NCI-H345 treated with DMSO at 0.1 percent for 48 hours (cell line): ENCODE measurements at regions not wholly inside any gene's neighbourhood (a gene's known extent, or its start where the extent isn't known, plus 50 kb on each side); places are given as distances from the start of the nearest gene placed in this dataset.

Experiments
- DNase-seq: peaks from one replicate; lab custom pipeline; 2025; ENCODE audit not compliant: unreplicated experiment; lab: John Stamatoyannopoulos, UW

DNA sequence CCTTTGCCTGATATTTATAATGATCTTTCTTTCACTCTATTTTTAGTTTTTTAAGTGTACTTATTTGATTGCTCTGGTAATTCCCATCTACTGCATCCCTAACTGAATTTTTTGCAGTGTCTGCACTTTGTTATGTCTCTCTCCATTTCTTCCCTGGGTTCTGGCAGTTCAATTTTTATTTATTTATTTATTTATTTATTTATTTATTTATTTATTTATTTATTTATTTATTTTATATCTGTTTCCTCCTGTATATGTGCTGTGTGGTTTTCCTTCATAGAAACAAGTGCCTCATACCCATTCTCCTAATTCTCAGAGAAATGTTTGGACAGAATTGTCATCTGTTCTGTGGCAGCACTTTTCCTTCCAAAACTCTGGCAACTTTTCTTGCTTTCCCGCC is 2370.8 kb upstream of the WWC1 start:
- no peak for DNase-seq

DNA sequence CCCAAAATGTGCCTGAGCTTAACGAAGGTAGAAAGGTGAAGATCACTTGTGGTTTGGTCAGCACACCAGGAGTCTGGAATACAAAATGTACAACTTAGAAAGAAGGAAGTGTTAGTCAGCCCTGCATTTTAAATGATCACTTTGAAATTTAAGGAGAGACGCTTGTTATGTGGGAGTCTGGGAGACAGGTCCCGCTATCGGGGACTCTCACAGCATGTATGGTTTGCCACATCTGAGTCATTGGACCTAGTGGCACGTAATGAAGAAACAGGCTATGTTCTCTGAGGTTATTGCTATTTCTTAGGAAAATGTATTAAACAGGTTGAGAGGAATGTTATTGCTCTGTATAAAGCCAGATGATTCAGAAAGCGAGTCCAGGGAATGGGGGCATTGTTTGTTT is 2362.5 kb upstream of the WWC1 start:
- no peak for DNase-seq

DNA sequence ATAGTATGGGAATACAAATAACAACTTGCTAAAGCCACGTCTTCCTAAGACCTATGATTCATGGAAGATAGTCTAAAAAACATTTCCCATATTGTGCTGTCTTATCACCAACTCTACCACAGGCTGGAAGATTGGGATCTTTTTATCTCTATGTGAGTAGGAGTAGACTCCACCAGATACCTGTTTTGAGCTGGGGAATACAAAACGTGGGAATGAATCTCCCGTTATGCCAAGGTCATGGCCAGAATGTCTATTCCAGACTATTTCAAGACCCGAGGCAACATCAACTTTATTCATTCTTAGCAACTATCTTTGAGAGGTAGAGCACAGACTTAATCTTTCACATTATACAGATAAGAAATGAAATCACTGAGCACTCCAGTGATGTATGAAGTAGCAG is 2350.9 kb upstream of the WWC1 start:
- no peak for DNase-seq

DNA sequence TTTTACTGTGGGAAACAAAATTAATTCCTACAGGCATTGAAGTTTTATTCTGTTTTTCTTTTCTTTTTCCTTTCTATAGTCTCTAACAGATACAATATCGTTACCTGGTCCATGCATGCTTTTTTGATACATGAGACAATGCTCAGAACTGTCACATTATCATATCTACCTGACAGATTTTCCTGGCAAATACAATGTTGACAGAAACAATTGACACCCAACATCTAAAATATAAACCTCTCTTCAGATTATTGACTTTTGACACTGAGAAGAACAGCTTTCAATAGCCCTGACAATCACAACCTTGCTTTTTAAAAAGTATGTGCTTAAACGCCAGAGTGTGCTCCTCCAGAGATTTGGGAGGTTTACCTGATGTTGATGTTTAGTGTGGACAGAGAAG is 2334.6 kb upstream of the WWC1 start:
- DNase-seq, result no peak

DNA sequence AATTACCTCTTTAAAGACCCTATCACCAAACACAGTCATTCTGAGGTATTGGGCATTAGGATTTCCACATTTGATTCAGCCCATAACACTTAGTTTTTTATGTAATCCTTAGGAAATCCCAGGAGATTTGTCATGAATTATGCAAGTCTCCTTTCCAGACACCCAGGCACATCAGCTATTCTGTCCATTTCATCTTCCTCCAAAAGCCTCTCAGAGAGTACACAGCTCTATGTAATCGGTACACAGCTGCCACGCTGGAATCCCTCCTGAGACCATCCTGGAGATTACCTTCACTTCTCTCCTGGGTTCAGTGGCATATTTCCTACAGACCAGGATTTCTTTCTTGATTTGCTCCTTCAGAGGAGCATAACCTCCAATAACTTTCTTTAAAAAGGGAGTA is 2309.8 kb upstream of the WWC1 start:
- DNase-seq, result no peak

DNA sequence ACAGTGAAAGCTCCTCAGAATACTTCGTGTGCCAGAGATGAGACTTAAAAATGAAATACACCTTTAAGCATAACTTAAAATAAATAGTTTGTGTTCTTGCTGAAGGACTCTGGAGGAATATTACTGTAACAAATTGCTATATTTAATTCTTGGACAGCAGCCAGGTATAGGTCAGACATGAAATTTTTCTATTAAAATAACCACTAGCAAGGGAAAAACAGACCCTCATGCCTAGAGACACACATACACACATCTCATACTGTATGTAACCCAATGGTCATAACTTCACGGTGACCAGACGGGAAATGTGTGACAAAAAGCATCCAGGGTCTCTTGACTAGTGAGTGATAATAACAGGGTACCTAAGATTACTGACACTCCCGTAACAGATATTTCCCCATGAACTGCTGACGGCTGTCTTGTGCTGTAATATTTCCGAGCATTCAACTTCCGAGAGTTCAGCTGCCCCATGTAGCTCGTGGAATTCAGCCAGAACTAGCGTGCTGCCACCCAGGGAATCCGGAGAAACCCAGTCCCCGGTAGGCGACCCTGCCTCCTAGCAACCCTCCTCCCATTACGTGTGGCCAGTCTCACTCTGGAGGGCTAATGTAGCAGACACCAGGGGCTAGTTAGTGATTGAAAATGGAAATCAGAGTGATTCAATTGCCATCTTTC is 2295.1 kb upstream of the WWC1 start:
- no peak for DNase-seq

DNA sequence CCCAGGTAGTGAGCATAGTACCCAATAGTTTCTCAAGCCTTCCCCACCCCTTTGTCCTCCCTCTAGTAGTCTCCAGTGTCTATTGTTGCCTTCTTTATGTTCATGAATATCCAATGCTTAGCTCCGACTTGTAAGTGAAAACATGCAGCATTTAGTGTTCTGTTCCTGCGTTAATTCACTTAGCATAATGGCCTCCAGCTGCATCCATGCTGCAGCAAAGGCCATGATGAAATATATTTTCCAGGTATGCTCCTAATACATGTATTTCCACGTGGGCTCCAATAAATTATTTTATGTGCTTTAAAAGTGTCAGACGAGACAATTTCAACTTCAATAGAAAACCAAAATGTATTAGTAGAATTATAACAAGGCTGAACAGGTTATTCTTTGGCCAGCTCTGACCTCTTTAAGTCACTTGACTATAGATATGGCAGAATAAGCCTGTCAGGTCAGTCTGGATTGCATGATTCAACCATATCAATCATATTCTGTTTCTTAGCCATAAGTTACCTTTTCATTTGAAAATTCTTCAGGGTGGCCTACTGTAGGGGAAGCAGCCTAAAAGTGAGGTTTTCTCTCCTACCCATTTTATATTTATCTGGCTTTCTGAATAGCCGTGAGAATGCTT is 2291.6 kb upstream of the WWC1 start:
- DNase-seq, result no peak

DNA sequence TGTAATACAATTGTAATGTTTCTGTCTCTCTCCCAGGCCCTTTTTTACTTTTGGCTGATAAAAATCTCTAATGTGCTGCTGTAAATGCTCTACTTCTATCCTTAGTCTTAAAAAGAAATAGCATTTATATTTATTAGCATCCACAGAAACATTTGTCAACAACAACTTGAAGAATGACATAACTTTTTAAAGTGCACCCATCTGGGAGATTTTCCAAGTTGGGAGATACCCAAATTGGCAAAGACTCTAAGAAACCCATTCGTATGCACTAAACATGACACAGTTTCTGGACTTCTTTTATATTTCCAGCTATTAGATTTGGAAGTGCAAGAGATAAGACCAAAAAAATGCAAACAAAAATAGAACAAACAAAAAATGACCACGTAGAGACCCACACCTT is 2287.4 kb upstream of the WWC1 start:
- DNase-seq, result no peak

DNA sequence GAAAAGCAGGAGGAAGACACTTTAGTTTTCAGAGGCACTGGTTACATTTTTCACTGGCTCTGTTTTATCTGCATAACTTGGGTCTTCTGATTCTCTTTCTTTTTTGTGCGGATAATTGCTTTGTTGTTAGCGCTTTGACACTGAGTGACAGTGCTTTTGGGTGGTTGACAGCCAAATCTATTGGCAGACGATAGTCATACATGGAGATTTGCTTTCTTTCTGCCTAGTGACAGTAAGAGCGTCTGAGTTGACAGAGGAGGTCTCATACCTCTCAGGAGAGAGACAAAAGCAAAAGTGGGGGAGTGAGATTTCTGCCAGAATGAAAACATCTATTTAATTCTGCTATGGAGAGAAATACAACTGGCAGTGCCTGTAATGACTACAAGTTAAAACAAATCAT is 2278.0 kb upstream of the WWC1 start:
- no peak for DNase-seq

DNA sequence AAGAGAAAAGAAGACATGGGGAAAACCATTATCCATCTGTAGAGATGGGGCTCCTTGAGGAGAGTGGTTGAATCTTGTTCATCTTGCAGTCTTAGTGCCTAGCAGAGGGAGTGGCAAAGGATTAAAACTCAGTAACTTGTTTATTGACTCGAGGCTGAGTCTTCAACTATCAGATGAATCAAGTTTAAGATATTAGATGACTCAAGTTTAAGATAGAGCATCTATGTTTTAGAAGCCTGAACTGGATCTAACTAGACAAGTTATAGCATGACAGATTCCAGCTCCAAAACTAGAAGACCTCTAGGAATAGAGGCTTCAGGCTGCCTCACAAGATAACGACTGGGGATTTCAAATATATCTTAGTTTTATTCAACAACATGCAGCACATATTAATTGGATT is 2277.2 kb upstream of the WWC1 start:
- no peak for DNase-seq

DNA sequence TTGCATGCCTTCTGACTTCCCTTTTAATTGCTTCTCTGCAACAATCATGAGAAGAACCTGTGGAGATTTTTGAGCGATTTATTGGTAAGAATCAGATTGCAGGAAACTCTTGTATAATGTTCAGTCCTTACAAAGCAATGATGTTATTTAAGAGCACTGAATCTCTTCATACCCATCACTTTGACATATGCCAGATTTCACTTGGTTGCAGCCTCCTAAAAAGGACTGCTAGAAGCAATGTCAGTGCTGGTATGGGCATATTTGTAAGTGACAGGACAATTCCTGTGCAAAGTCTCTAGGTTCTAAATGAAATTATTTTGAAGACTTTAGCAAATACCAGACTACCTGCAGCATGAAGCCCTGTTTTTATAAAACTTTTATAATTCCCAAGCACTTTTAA is 2272.7 kb upstream of the WWC1 start:
- DNase-seq, result no peak

DNA sequence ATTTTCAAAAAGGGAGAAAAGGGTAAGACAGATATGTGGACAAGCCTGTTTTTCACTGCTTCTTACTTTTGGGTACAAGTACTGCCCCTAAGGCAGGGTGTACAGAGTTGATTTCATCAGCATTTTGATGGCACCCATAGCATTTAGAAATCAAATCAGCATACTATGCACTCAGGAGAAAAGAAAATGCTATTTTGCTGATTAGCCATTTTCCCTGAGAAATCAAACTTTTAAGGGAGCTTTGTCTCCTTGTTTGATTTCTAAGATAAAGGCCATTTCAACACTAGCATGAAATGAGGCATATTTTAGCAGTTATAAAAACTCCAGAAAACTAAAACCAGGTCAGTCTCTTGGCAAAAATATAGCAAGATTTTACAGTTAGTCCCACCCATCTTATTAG is 2269.4 kb upstream of the WWC1 start:
- DNase-seq, result no peak

DNA sequence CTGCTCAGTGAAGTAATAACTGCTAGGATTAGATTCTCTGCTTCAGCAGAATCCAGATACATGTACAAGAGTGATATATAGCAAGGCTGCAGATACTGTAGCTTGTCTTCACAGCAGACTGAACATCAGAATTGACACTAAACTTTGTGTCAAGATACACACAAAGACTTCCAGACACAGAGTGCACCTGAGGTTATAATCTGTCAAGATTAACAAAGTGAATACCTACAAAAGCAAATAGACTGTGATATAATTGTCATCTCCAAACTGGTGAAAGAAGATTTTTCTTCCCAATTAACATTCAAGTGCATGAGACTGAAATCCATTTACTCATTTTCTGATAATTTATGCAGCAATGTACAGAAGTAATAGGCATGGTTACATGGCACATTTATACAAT is 2266.5 kb upstream of the WWC1 start:
- DNase-seq, result no peak

DNA sequence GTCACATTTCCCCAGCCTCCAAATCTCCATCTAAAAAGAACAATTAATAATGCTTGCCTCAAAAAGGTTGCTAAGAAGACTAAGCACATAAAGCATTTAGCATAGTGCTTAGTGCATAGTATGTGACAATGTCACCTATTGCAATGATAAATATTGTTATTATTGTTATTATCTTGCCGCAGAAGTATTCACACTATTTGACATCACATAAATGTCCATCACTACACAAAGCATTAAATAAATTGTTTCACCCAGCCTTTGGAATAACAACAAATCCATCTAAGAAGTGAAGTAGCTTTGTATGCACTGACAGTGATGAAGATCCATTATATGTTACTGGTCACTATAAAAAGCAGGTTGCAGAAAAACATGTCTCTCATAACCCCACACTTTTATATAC is 2263.9 kb upstream of the WWC1 start:
- no peak for DNase-seq

DNA sequence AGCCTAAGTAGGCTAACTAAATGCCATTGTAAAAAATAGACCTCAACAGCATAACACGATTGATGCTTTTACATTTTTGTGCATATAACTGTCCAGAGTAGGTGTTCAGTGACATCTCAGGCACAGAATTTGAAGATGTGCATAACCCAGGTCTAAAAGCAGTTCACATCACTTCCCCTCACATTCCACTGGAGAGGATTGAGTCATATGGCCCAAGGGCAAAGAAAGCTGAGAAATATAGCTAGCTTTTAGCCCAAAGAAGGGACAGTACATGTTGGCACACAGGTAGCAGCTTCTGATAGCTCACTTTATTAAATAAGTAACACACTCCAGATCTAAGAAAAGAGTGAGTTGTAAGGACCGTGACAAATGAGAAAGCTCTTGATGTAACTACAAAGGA is 2259.5 kb upstream of the WWC1 start:
- no peak for DNase-seq

DNA sequence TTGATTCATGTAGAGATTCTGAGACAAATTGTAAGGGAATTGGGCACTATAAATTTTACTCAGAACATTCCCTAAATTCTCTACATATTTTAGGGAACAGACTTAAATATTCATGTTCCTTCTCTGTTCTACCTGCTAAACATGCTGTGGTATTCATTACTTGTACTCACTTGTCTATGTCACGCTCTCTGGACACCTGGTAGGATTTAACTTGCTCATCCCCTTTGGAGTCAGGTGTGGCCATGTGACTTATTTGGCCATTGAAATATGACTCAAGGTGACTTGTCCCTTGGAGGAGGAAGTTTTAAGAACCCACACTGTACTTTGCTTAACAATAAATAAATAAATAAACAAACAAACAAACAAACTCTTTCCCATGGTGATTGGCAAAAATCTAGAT is 2258.8 kb upstream of the WWC1 start:
- no peak for DNase-seq

DNA sequence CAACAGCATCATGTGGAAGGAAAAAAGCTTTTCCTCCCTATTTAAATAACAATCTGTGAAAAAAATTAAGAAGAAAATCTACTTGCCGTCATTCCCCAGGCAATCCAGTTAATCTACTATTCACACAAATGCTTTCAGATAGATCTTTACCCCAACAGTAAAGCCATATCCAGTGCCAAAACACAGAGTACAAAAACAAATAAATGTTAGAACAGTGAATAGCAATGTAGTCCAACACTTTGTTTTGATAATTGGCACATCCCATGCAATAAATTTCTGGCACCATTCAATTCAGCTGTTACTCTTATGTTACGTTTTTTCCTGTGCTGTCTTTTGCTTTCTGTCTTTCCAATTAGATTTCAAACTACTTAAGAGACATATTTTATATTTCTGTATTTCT is 2245.5 kb upstream of the WWC1 start:
- DNase-seq, result no peak

DNA sequence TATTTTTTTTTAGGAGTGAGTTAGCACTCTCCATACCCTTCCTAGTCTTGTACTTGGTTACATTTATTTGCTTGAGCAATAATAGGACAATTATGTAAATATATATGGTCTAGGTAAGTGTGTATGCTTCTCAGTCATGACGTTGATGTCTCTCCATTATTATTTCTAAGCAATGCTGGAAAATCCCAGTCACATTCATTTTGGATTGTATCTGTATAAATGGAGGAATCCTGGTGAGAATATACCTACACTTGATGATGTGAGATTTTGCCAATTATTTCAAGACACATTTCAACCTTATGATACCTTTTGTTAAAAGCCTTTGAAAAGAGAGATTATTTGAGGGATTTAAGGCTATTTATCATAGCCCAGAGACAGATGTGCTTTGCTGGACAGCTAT is 2244.5 kb upstream of the WWC1 start:
- DNase-seq, result no peak

DNA sequence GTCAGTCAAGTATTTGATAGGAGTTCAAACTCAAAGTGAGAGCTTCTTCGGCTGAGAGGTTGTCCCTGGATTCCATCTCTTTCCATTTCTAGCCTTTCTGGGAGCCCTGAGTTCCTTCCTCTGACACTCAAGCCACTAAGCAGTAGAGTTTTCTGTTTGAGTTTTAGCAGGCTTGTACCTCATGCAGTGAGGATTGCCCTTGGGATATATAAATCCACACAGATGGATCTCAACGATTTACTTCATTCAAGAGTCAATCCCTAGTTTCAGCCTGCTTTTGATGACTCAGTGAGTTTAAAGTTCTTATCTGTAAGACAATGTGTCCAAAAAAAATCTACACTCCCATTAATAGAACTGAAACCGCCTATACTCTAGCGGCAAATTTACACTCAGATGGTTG is 2240.9 kb upstream of the WWC1 start:
- no peak for DNase-seq

DNA sequence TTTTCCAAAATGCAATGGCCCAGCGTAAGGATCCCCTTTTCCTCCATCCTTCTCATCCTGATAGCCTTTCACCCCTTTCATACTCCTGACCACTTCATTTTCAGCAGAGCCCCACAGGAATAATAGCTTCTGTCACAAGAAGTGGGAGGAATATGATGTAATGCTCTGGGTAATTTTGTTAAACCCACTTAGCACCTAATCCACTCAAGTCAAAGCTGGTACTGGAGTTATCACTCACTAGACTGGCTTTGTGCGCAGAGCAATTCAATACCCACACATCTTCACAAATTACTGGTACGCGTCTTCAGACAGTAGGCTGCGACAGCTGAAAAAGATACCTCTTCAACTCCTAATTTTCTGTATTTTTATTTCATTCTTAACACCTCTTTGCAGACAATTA is 2232.8 kb upstream of the WWC1 start:
- no peak for DNase-seq

DNA sequence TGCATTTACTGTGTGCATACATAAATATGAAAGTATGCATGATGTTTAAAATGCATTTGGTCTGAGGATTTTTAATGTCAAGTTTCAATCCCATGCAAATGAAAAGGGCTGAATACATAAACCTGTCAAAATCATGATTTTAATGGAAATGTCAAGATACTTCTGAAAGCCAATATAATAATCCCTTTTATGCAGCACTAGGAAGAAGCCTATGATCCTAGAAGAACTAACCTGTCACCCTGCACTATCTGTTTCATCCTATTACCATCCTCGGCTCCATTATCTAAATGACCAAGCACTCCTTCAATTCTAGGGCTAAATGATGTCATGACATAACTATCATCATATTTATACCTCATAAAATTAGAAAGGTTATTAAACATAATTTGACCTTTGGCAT is 2229.4 kb upstream of the WWC1 start:
- DNase-seq, result no peak

DNA sequence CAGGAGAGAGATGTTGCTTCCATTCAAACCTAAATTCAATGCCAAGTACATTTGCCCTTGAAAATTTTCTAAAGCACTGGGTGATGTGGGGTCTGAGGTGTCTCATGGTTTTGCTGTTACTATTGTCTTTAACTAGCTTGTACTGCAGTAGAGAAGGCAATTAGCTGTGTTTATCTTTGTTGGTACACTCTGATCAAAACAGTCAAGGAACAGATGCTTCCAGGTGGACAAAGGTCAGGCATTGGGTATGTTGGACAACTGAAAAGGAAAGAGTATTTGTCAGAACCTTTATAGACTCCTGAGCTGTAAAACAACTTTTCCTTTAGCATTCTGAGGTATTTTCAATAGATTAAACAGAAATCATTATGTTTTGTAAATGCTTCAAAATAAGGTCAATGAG is 2228.7 kb upstream of the WWC1 start:
- no peak for DNase-seq

DNA sequence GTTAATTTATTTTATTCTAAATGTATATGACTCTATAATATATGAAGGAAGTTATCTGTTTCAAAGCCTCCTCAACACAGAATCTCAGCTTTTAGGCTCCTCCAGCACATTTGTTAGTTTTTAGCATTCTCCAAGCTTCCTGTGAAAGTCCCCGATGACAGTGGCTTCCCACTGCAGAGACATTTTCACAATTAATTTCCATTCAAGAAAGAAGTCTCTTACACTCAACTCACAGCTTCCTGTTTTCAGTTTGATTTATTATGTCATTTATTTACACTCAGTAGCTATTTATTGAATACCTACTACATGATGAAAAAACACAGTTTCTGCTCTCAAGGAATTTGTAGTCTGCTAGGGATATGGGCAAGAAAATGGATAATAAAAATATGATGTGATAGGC is 2228.2 kb upstream of the WWC1 start:
- no peak for DNase-seq
